Tibial nerve (tissue), 4 donors: ENCODE measurements at regions not wholly inside any gene's neighbourhood (a gene's known extent, or its start where the extent isn't known, plus 50 kb on each side); places are given as distances from the start of the nearest gene placed in this dataset.

ENCODE experiments used
- CTCF ChIP-seq, 5 experiments: fragments of 200-600 bp in 3 of 5; fragments of 450-650 bp in 2 of 5; sonication (generic) in 3 of 5; IDR thresholded peaks; one replicate each; pipeline ENCODE4 v1.5.1; 2016 to 2019; ENCODE audit warnings: antibody characterized with exemption in 5 of 5, mild to moderate bottlenecking in 3 of 5, moderate library complexity in 2 of 5
- EP300 ChIP-seq, 2 donors: sonication (generic); formaldehyde crosslinking; IDR thresholded peaks; one replicate each; pipeline ENCODE4 v1.6.1; 2017; ENCODE audit warnings: antibody characterized with exemption in 2 of 2, mild to moderate bottlenecking in 1 of 2

GRCh38 chr14:106163316-106163715, 636.9 kb downstream of the TMEM121 start:
- TF ChIP-seq CTCF (IDR thresholded peaks at IDR 0.05) (no peak), EP300 (IDR thresholded peaks at IDR 0.05) (no peak)
